ENCODE measurements at regions not wholly inside any gene's neighbourhood (a gene's known extent, or its start where the extent isn't known, plus 50 kb on each side); places are given as distances from the start of the nearest gene placed in this dataset.

DNA sequence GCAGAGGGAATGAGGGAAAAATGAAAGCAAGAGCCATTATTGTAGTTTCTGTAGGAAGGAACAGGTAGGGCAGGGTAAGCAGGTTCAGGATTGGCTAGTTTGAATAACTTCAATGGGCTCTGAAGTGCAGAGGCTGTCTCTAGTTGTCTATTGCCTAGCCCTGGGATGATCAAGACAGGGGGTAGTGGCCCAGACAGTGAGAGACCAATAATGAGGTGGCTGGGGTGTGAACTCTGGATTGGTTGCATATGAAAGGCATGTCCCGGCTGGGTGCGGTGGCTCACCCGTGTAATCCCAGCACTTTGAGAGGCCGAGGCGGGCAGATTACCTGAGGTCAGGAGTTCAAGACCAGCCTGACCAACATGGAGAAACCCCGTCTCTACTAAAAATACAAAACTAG, 67.5 kb upstream of the SLC38A11 start:
- Histone ChIP-seq H2AFZ (ENCODE audit: low read length) (no peak overlapping the region), H2AK5ac (ENCODE audit: insufficient read length, low read length) (no peak overlapping the region), H3K23me2 (ENCODE audit: insufficient read length, low read depth, low read length, poor library complexity, severe bottlenecking) (no peaks in the 10 kb centered on the region), H2BK20ac (ENCODE audit: low read depth, low read length, poor library complexity, severe bottlenecking) (no peak overlapping the region), H4K20me1 (ENCODE audit: control insufficient read depth, insufficient read depth, insufficient read length) (no peaks in the 10 kb centered on the region), H2BK15ac (ENCODE audit: low read depth, low read length) (no peak overlapping the region), H2BK120ac (ENCODE audit: low read depth, low read length, poor library complexity, severe bottlenecking) (no peak overlapping the region), H3K27me3 (ENCODE audit: insufficient read depth, low read length) (no peaks in the 10 kb centered on the region), H2BK12ac (ENCODE audit: insufficient read length, low read depth, low read length) (no peak overlapping the region), H4K8ac (replicated peaks; ENCODE audit: insufficient read length, low read depth, low read length) (no peak overlapping the region), H3K18ac (ENCODE audit: insufficient read length, low read depth, low read length) (no peak overlapping the region), H2BK5ac (ENCODE audit: insufficient read length, low read length) (no peak overlapping the region), H3K27ac (ENCODE audit: insufficient read length, low read depth, low read length) (no peak overlapping the region), H3K4me1 (ENCODE audit: insufficient read depth, low read length) (no peaks in the 10 kb centered on the region; the same call in 1 of the 2 replicates), H3T11ph (ENCODE audit: low read length) (no peak overlapping the region), H3K23ac (ENCODE audit: insufficient read length, low read depth, low read length) (no peak overlapping the region), H3K9ac (ENCODE audit: extremely low read depth, insufficient read length, low read length) (no peak overlapping the region), H4K5ac (ENCODE audit: insufficient read length, low read depth, low read length) (no peak overlapping the region), H3K4me2 (ENCODE audit: insufficient read depth, insufficient read length, low read length) (no peak overlapping the region), H3K79me2 (ENCODE audit: insufficient read depth, low read length) (no peaks in the 10 kb centered on the region), H3K79me1 (ENCODE audit: insufficient read depth, low read depth, low read length, poor library complexity, severe bottlenecking) (no peaks in the 10 kb centered on the region), H3K56ac (ENCODE audit: insufficient read length, low read depth, low read length) (no peak overlapping the region), H3K4ac (ENCODE audit: low read depth, low read length) (no peak overlapping the region), H3K14ac (ENCODE audit: insufficient read depth, low read length) (no peak overlapping the region), H4K91ac (ENCODE audit: insufficient read length, low read depth, low read length) (no peak overlapping the region), H3K9me3 (ENCODE audit: control insufficient read depth, low read depth, low read length) (no peaks in the 10 kb centered on the region)
- WGBS (ENCODE audit: extremely low coverage, insufficient read length, low lambda C conversion rate): no CpG with 5 or more reads among the region's 6 CpGs
- H3K4me3 Mint-ChIP-seq: no peak overlapping the region
- H3K36me3 Mint-ChIP-seq (ENCODE audit: insufficient read depth in 1 of 3, low read depth in 3 of 3): peaks cover 0 to 8% (median 0%) of the 10 kb centered on the region in 3 experiments; a peak in 3 of 7 replicates
- H3K27ac Mint-ChIP-seq: no peak overlapping the region
- no peaks in the 10 kb centered on the region for H3K27me3 Mint-ChIP-seq (ENCODE audit: low read depth)
- peaks cover 0 to 7% of the 10 kb centered on the region in 2 experiments; a peak in 2 of 4 replicates for H3K4me1 Mint-ChIP-seq
- DNase-seq: no peak
- TF ChIP-seq, protein P1, sequence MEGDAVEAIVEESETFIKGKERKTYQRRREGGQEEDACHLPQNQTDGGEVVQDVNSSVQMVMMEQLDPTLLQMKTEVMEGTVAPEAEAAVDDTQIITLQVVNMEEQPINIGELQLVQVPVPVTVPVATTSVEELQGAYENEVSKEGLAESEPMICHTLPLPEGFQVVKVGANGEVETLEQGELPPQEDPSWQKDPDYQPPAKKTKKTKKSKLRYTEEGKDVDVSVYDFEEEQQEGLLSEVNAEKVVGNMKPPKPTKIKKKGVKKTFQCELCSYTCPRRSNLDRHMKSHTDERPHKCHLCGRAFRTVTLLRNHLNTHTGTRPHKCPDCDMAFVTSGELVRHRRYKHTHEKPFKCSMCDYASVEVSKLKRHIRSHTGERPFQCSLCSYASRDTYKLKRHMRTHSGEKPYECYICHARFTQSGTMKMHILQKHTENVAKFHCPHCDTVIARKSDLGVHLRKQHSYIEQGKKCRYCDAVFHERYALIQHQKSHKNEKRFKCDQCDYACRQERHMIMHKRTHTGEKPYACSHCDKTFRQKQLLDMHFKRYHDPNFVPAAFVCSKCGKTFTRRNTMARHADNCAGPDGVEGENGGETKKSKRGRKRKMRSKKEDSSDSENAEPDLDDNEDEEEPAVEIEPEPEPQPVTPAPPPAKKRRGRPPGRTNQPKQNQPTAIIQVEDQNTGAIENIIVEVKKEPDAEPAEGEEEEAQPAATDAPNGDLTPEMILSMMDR (conservative IDR thresholded peaks at IDR 0.05): no peak
- no peaks in the 10 kb centered on the region for H3K9me3 Mint-ChIP-seq
